OCI-LY1 (cell line): ENCODE measurements at regions not wholly inside any gene's neighbourhood (a gene's known extent, or its start where the extent isn't known, plus 50 kb on each side); places are given as distances from the start of the nearest gene placed in this dataset.

ENCODE experiments used
- H2AFZ ChIP-seq: fragments of 200-600 bp; sonication (generic), shearing (Covaris generic); 2 replicates; pipeline ENCODE4 v1.6.0; 2014; ENCODE audit warnings: antibody characterized with exemption, mild to moderate bottlenecking, low read length
- H3F3A ChIP-seq: fragments of 200-600 bp; sonication (generic), shearing (Covaris generic); 2 replicates; pipeline ENCODE4 v1.6.0; 2014; ENCODE audit warnings: mild to moderate bottlenecking, antibody characterized with exemption, low read length, moderate library complexity; ENCODE audit not compliant: insufficient read depth
- H3K27ac ChIP-seq: fragments of 200-600 bp; sonication (generic); 2 replicates; pipeline ENCODE4 v1.5.1; 2014; ENCODE audit warnings: low read length, mixed run types, mild to moderate bottlenecking, low read depth; ENCODE audit not compliant: poor library complexity, severe bottlenecking
- H3K27me3 ChIP-seq: fragments of 200-600 bp; sonication (generic); 2 replicates; pipeline ENCODE4 v1.6.0; 2014; ENCODE audit warnings: antibody characterized with exemption, mild to moderate bottlenecking, low read length, moderate library complexity; ENCODE audit not compliant: insufficient read depth
- H3K36me3 ChIP-seq: fragments of 200-600 bp; sonication (generic); 2 replicates; pipeline ENCODE4 v1.6.1; 2014; ENCODE audit warnings: mild to moderate bottlenecking, antibody characterized with exemption, low read length, moderate library complexity, mixed read lengths; ENCODE audit not compliant: insufficient read depth
- H3K4me1 ChIP-seq: fragments of 200-600 bp; sonication (generic); 2 replicates; pipeline ENCODE4 v1.5.1; 2014; ENCODE audit warnings: mild to moderate bottlenecking, low read length, moderate library complexity; ENCODE audit not compliant: insufficient read depth, severe bottlenecking
- H3K4me2 ChIP-seq: fragments of 200-600 bp; sonication (generic), shearing (Covaris generic); 2 replicates; pipeline ENCODE4 v1.6.1; 2014; ENCODE audit warnings: low read length
- H3K4me3 ChIP-seq: fragments of 200-600 bp; sonication (generic); 2 replicates; pipeline ENCODE4 v1.5.1; 2014; ENCODE audit warnings: low read length, low read depth, mild to moderate bottlenecking, mixed read lengths; ENCODE audit not compliant: poor library complexity, severe bottlenecking
- H3K79me2 ChIP-seq: fragments of 200-600 bp; shearing (Covaris generic); 2 replicates; pipeline ENCODE4 v1.6.1; 2016; ENCODE audit warnings: mixed run types, low read length, mixed read lengths; ENCODE audit not compliant: insufficient read depth
- H3K9ac ChIP-seq: fragments of 200-600 bp; sonication (generic), shearing (Covaris generic); 2 replicates; pipeline ENCODE4 v1.6.1; 2014; ENCODE audit warnings: mild to moderate bottlenecking, low read length, mixed read lengths
- H3K9me2 ChIP-seq: fragments of 200-600 bp; sonication (generic), shearing (Covaris generic); 2 replicates; pipeline ENCODE4 v1.6.1; 2014; ENCODE audit warnings: low read depth, mild to moderate bottlenecking, low read length, mixed read lengths
- H3K9me3 ChIP-seq: fragments of 200-600 bp; shearing (Covaris generic); 2 replicates; pipeline ENCODE4 v1.6.1; 2014; ENCODE audit warnings: low read length, mixed read lengths
- H4K20me1 ChIP-seq: fragments of 200-600 bp; sonication (generic), shearing (Covaris generic); 2 replicates; pipeline ENCODE4 v1.6.0; 2016; ENCODE audit warnings: mild to moderate bottlenecking, low read length; ENCODE audit not compliant: insufficient read depth
- CTCF ChIP-seq: fragments of 200-600 bp; sonication (generic), shearing (Covaris generic); IDR thresholded peaks from 2 replicates; pipeline ENCODE4 v1.5.1; 2017; ENCODE audit warnings: mild to moderate bottlenecking, antibody characterized with exemption, low read length, moderate library complexity, mixed read lengths
- EZH2 ChIP-seq: fragments of 200-600 bp; sonication (generic), shearing (Covaris generic); IDR thresholded peaks from 2 replicates; pipeline ENCODE4 v1.8.0; 2017; ENCODE audit warnings: borderline replicate concordance, mixed run types, mild to moderate bottlenecking, antibody characterized with exemption, low read length, moderate library complexity, mixed read lengths

GRCh38 chr5:85646036-85646435 lies 971.7 kb upstream of the COX7C start:
- Histone ChIP-seq H3K4me2 (no peak overlapping the region), H2AFZ (no peak overlapping the region), H3K79me2 (no peaks in the 10 kb centered on the region), H3K4me1 (no peaks in the 10 kb centered on the region), H4K20me1 (no peaks in the 10 kb centered on the region), H3K27ac (no peak overlapping the region), H3K9ac (no peak overlapping the region), H3F3A (no peaks in the 10 kb centered on the region), H3K27me3 (no peaks in the 10 kb centered on the region), H3K9me3 (no peaks in the 10 kb centered on the region), H3K9me2 (no peaks in the 10 kb centered on the region), H3K4me3 (no peak overlapping the region), H3K36me3 (no peaks in the 10 kb centered on the region)
- TF ChIP-seq EZH2 (no peak), CTCF (no peak)

- Histone ChIP-seq H3K27ac (no peak overlapping the region), H3K4me3 (no peak overlapping the region), H3K79me2 (no peaks in the 10 kb centered on the region), H4K20me1 (no peaks in the 10 kb centered on the region), H3K27me3 (no peaks in the 10 kb centered on the region), H3K9me2 (no peaks in the 10 kb centered on the region), H3K9ac (no peak overlapping the region), H3F3A (no peaks in the 10 kb centered on the region), H3K4me1 (no peaks in the 10 kb centered on the region), H3K4me2 (no peak overlapping the region), H2AFZ (no peak overlapping the region), H3K36me3 (no peaks in the 10 kb centered on the region), H3K9me3 (no peaks in the 10 kb centered on the region)
- no peak for TF ChIP-seq EZH2
- TF ChIP-seq CTCF: no peak
Measured at GRCh38 chr5:85646641-85647040, 971.1 kb upstream of the COX7C start.

GRCh38 chr5:85647349-85648127 lies 970.2 kb upstream of the COX7C start:
- Histone ChIP-seq H3K27ac (no peak overlapping the region), H3K9me3 (no peaks in the 10 kb centered on the region), H3K4me2 (no peak overlapping the region), H3K36me3 (no peaks in the 10 kb centered on the region), H3K9ac (no peak overlapping the region), H4K20me1 (no peaks in the 10 kb centered on the region), H2AFZ (no peak overlapping the region), H3F3A (no peaks in the 10 kb centered on the region), H3K4me1 (no peaks in the 10 kb centered on the region), H3K4me3 (no peak overlapping the region), H3K27me3 (no peaks in the 10 kb centered on the region), H3K9me2 (no peaks in the 10 kb centered on the region), H3K79me2 (no peaks in the 10 kb centered on the region)
- no peak for TF ChIP-seq CTCF
- TF ChIP-seq EZH2: no peak
